ENCODE measurements at regions not wholly inside any gene's neighbourhood (a gene's known extent, or its start where the extent isn't known, plus 50 kb on each side); places are given as distances from the start of the nearest gene placed in this dataset.

GRCh38 chr6:159456349-159456748 lies 236.7 kb downstream of the SOD2 start:
- Histone ChIP-seq H3K27ac (no peak overlapping the region), H3K9me3 (no peaks in the 10 kb centered on the region), H3K4me3 (no peak overlapping the region), H3K4me1 (peaks cover 0 to 6% (median 2%) of the 10 kb centered on the region in 4 donors), H3K36me3 (no peaks in the 10 kb centered on the region), H3K27me3 (no peaks in the 10 kb centered on the region)
- intact Hi-C loops (cut with DNase I; ENCODE audit: low total_unique reads) = no loop called here
- DNase-seq = no peak
- TF ChIP-seq, protein P1, sequence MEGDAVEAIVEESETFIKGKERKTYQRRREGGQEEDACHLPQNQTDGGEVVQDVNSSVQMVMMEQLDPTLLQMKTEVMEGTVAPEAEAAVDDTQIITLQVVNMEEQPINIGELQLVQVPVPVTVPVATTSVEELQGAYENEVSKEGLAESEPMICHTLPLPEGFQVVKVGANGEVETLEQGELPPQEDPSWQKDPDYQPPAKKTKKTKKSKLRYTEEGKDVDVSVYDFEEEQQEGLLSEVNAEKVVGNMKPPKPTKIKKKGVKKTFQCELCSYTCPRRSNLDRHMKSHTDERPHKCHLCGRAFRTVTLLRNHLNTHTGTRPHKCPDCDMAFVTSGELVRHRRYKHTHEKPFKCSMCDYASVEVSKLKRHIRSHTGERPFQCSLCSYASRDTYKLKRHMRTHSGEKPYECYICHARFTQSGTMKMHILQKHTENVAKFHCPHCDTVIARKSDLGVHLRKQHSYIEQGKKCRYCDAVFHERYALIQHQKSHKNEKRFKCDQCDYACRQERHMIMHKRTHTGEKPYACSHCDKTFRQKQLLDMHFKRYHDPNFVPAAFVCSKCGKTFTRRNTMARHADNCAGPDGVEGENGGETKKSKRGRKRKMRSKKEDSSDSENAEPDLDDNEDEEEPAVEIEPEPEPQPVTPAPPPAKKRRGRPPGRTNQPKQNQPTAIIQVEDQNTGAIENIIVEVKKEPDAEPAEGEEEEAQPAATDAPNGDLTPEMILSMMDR (IDR thresholded peaks at IDR 0.05) = no peak

DNA sequence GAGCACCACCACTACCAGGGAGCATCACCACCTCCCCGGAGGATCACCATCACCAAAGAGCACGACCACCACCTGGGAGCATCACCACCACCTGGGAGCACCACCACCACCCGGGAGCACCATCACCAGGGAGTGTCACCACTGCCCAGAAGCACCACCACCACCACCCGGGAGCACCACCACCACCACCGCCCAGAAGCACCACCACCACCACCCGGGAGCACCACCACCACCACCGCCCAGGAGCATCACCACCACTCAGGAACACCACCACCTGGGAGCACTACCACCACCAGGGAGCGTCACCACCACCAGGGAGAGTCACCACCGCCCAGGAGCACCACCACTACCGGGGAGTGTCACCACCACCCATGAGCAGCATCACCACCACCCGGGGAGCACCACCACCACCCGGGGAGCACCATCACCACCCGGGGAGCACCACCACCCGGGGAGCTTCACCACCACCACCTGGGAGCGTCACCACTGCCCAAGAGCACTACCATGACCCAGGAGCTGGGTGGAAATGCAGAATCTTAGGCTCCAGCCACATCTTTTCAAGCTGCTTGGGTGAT lies 237.3 kb downstream of the SOD2 start:
- no peak for DNase-seq
- no peaks in the 10 kb centered on the region for H3K36me3 ChIP-seq
- no peaks in the 10 kb centered on the region for H3K9me3 ChIP-seq
- H3K27me3 ChIP-seq = no peaks in the 10 kb centered on the region
- H3K27ac ChIP-seq = no peak overlapping the region
- peaks cover 0 to 4% (median 2%) of the 10 kb centered on the region in 4 donors for H3K4me1 ChIP-seq
- TF ChIP-seq, protein P1 (IDR thresholded peaks at IDR 0.05) = no peak
- H3K4me3 ChIP-seq = no peak overlapping the region
- intact Hi-C loops (cut with DNase I; ENCODE audit: low total_unique reads) = no loop called here

GRCh38 chr6:159450815-159451465 lies 242.1 kb downstream of the SOD2 start:
- Histone ChIP-seq H3K27ac (no peak overlapping the region), H3K4me1 (peaks cover 0 to under 1% (median 0%) of the 10 kb centered on the region in 4 donors), H3K36me3 (no peaks in the 10 kb centered on the region), H3K27me3 (no peaks in the 10 kb centered on the region), H3K4me3 (no peak overlapping the region), H3K9me3 (no peaks in the 10 kb centered on the region)
- intact Hi-C loops (cut with DNase I; ENCODE audit: low total_unique reads) = no loop called here
- TF ChIP-seq, protein P1 (IDR thresholded peaks at IDR 0.05) = no peak
- no peak for DNase-seq

GRCh38 chr6:159446340-159446739 lies 246.7 kb downstream of the SOD2 start:
- Histone ChIP-seq H3K27me3 (peaks cover 0 to 2% of the 10 kb centered on the region in 2 donors), H3K4me3 (no peak overlapping the region), H3K4me1 (no peaks in the 10 kb centered on the region), H3K36me3 (no peaks in the 10 kb centered on the region), H3K9me3 (no peaks in the 10 kb centered on the region), H3K27ac (no peak overlapping the region)
- intact Hi-C loops (cut with DNase I; ENCODE audit: low total_unique reads) = no loop called here
- DNase-seq = no peak
- TF ChIP-seq, protein P1 (IDR thresholded peaks at IDR 0.05) = no peak

GRCh38 chr6:159445351-159445750 lies 247.7 kb downstream of the SOD2 start:
- H3K9me3 ChIP-seq = no peaks in the 10 kb centered on the region
- H3K4me1 ChIP-seq = no peaks in the 10 kb centered on the region
- H3K27ac ChIP-seq = no peak overlapping the region
- no peak for DNase-seq
- H3K36me3 ChIP-seq = no peaks in the 10 kb centered on the region
- no peak overlapping the region for H3K4me3 ChIP-seq
- H3K27me3 ChIP-seq = peaks cover 0 to 2% of the 10 kb centered on the region in 2 donors
- TF ChIP-seq, protein P1 (IDR thresholded peaks at IDR 0.05) = no peak
- intact Hi-C loops (cut with DNase I; ENCODE audit: low total_unique reads) = no loop called here
